K562 (cell line): ENCODE measurements at regions not wholly inside any gene's neighbourhood (a gene's known extent, or its start where the extent isn't known, plus 50 kb on each side); places are given as distances from the start of the nearest gene placed in this dataset.

Experiments
- KDM1A ChIP-seq, 2 experiments: fragments of 450-650 bp; IDR thresholded peaks; 2 replicates each; pipeline ENCODE4 v1.6.1; 2016; ENCODE audit warnings: mild to moderate bottlenecking in 2 of 2
- MAFK ChIP-seq: IDR thresholded peaks from 2 replicates; pipeline ENCODE4 v1.6.1; 2011; ENCODE audit warnings: low read length, improper control_type of control experiment
- NFIC ChIP-seq: fragments of 450-650 bp; IDR thresholded peaks from 2 replicates; pipeline ENCODE4 v1.6.1; 2017; ENCODE audit warnings: mild to moderate bottlenecking, inconsistent platforms
- NR3C1 ChIP-seq: sonication (generic); formaldehyde crosslinking; IDR thresholded peaks from 2 replicates; pipeline ENCODE4 v1.8.1; 2022; ENCODE audit warnings: missing genetic modification reagents
- SMAD4 ChIP-seq: fragments of 250-450 bp; sonication (Bioruptor Pico); conservative IDR thresholded peaks from 2 replicates; pipeline ENCODE4 v1.8.0; 2021; ENCODE audit warnings: inconsistent platforms, mild to moderate bottlenecking, moderate library complexity
- TF ChIP-seq, protein P1 (sequence below): sonication (generic); formaldehyde crosslinking; IDR thresholded peaks from 2 replicates; pipeline ENCODE4 v1.8.0; 2022; ENCODE audit warnings: mild to moderate bottlenecking, missing genetic modification reagents
- TF ChIP-seq, protein P2 (sequence below): sonication (generic); formaldehyde crosslinking; IDR thresholded peaks from 2 replicates; pipeline ENCODE4 v1.8.0; 2022; ENCODE audit warnings: mild to moderate bottlenecking, missing genetic modification reagents

GRCh38 chr13:109517517-109517916, 268.9 kb downstream of the IRS2 start:
- TF ChIP-seq, protein P1, sequence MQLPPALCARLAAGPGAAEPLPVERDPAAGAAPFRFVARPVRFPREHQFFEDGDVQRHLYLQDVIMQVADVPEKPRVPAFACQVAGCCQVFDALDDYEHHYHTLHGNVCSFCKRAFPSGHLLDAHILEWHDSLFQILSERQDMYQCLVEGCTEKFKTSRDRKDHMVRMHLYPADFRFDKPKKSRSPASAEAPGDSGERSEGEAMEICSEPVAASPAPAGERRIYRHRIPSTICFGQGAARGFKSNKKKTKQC (CRISPR knock-in tag): no peak
- TF ChIP-seq MAFK: no peak
- TF ChIP-seq NFIC: no peak
- TF ChIP-seq NR3C1 (CRISPR knock-in tag): no peak
- TF ChIP-seq KDM1A (IDR thresholded peaks at IDR 0.05): no peak
- TF ChIP-seq, protein P2, sequence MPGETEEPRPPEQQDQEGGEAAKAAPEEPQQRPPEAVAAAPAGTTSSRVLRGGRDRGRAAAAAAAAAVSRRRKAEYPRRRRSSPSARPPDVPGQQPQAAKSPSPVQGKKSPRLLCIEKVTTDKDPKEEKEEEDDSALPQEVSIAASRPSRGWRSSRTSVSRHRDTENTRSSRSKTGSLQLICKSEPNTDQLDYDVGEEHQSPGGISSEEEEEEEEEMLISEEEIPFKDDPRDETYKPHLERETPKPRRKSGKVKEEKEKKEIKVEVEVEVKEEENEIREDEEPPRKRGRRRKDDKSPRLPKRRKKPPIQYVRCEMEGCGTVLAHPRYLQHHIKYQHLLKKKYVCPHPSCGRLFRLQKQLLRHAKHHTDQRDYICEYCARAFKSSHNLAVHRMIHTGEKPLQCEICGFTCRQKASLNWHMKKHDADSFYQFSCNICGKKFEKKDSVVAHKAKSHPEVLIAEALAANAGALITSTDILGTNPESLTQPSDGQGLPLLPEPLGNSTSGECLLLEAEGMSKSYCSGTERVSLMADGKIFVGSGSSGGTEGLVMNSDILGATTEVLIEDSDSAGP (CRISPR knock-in tag): no peak
- no peak for TF ChIP-seq SMAD4 (CRISPR knock-in tag)
